KMS-11 (cell line): ENCODE measurements at regions not wholly inside any gene's neighbourhood (a gene's known extent, or its start where the extent isn't known, plus 50 kb on each side); places are given as distances from the start of the nearest gene placed in this dataset.

ENCODE experiments used
- H2AFZ ChIP-seq: fragments of 200-600 bp; sonication (generic); 2 replicates; pipeline ENCODE4 v1.6.1; 2016; ENCODE audit warnings: antibody characterized with exemption, mixed run types, low read depth
- H3K27ac ChIP-seq: fragments of 200-600 bp; sonication (generic); 2 replicates; pipeline ENCODE4 v1.6.1; 2016; ENCODE audit warnings: mild to moderate bottlenecking, mixed run types
- H3K27me3 ChIP-seq: fragments of 200-600 bp; sonication (generic); 2 replicates; pipeline ENCODE4 v1.6.1; 2017; ENCODE audit warnings: mild to moderate bottlenecking, low read depth, mixed run types, moderate library complexity; ENCODE audit not compliant: insufficient read depth
- H3K36me3 ChIP-seq: fragments of 200-600 bp; sonication (generic); 2 replicates; pipeline ENCODE4 v1.6.1; 2017; ENCODE audit warnings: mild to moderate bottlenecking, mixed run types; ENCODE audit not compliant: insufficient read depth
- H3K4me1 ChIP-seq: fragments of 200-600 bp; sonication (generic); 2 replicates; pipeline ENCODE4 v1.6.1; 2016; ENCODE audit warnings: mild to moderate bottlenecking, low read depth, mixed run types; ENCODE audit not compliant: poor library complexity, severe bottlenecking
- H3K4me2 ChIP-seq: fragments of 200-600 bp; sonication (generic); 2 replicates; pipeline ENCODE4 v1.7.0; 2016; ENCODE audit warnings: mild to moderate bottlenecking, mixed run types
- H3K4me3 ChIP-seq: fragments of 200-600 bp; sonication (generic); IDR thresholded peaks from 2 replicates; pipeline ENCODE4 v1.6.1; 2017; ENCODE audit warnings: low read depth, low read length, mixed read lengths; ENCODE audit not compliant: insufficient read depth
- H3K79me2 ChIP-seq: fragments of 200-600 bp; sonication (generic); 2 replicates; pipeline ENCODE4 v1.6.1; 2016; ENCODE audit warnings: low read depth, mixed run types; ENCODE audit not compliant: insufficient read depth
- H3K9ac ChIP-seq: fragments of 200-600 bp; sonication (generic); 2 replicates; pipeline ENCODE4 v1.6.1; 2016; ENCODE audit warnings: mild to moderate bottlenecking, mixed run types
- H4K20me1 ChIP-seq: fragments of 200-600 bp; sonication (generic); 2 replicates; pipeline ENCODE4 v1.6.1; 2016; ENCODE audit warnings: mild to moderate bottlenecking, mixed run types; ENCODE audit not compliant: insufficient read depth
- CTCF ChIP-seq: fragments of 200-600 bp; sonication (generic); conservative IDR thresholded peaks from 2 replicates; pipeline ENCODE4 v1.6.1; 2017; ENCODE audit warnings: low read depth, mild to moderate bottlenecking, antibody characterized with exemption, low read length, moderate library complexity, mixed read lengths

DNA sequence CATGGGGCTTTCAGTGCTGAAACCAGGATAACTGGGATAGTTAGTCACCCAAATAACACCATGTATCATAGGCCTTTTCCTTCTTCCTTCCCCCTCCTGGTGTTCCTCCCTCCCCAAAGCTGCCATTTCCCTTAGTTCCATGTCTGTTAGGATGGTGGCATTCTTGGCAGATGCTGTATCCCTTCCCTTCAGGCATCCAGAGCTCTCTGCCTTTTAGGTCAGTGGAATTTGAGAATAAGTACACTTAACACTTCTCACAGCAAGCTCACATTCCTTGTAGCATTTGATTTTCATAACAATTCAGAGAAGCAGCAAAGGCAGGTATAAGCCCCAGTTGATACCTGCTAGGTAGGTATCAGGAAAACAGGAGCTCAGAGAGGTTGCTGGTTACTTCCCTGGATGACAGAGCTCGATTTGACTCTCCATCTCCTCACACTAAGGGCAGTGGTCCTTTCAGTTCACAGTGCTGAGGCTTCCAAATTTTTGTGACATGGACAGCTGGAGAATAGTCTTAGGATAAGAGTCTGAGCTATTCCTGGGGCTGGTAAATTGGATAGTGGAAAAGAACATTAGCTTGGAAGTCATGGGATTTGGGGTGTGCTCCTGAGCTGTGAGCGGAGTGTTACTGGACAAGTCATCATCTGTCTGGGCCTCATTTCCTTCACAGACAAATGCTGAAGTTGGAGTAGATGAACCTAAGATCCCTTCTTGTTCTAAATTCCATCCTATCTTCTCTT, 108.7 kb upstream of the RHOBTB1 start:
- no peaks in the 10 kb centered on the region for H3K4me1 ChIP-seq
- no peaks in the 10 kb centered on the region for H3K27me3 ChIP-seq
- no peaks in the 10 kb centered on the region for H3K79me2 ChIP-seq
- H3K4me2 ChIP-seq = no peak overlapping the region
- no peak overlapping the region for H2AFZ ChIP-seq
- H3K36me3 ChIP-seq = no peaks in the 10 kb centered on the region
- TF ChIP-seq CTCF = no peak
- H3K4me3 ChIP-seq = no peak overlapping the region
- no peak overlapping the region for H3K9ac ChIP-seq
- H3K27ac ChIP-seq = no peak overlapping the region
- no peaks in the 10 kb centered on the region for H4K20me1 ChIP-seq

GRCh38 chr10:61051344-61051743, 107.4 kb upstream of the RHOBTB1 start:
- H3K4me1 ChIP-seq = no peaks in the 10 kb centered on the region
- no peaks in the 10 kb centered on the region for H3K36me3 ChIP-seq
- no peaks in the 10 kb centered on the region for H3K79me2 ChIP-seq
- no peak for TF ChIP-seq CTCF
- H3K4me2 ChIP-seq = no peak overlapping the region
- no peaks in the 10 kb centered on the region for H3K27me3 ChIP-seq
- no peak overlapping the region for H3K27ac ChIP-seq
- no peak overlapping the region for H3K9ac ChIP-seq
- no peaks in the 10 kb centered on the region for H4K20me1 ChIP-seq
- H3K4me3 ChIP-seq = no peak overlapping the region
- no peak overlapping the region for H2AFZ ChIP-seq

GRCh38 chr10:61050120-61050745, 106.2 kb upstream of the RHOBTB1 start:
- Histone ChIP-seq H3K79me2 (no peaks in the 10 kb centered on the region), H2AFZ (no peak overlapping the region), H3K4me1 (no peaks in the 10 kb centered on the region), H3K4me2 (no peak overlapping the region), H3K9ac (no peak overlapping the region), H3K4me3 (no peak overlapping the region), H3K27ac (no peak overlapping the region), H4K20me1 (no peaks in the 10 kb centered on the region), H3K27me3 (no peaks in the 10 kb centered on the region), H3K36me3 (no peaks in the 10 kb centered on the region)
- TF ChIP-seq CTCF = no peak

DNA sequence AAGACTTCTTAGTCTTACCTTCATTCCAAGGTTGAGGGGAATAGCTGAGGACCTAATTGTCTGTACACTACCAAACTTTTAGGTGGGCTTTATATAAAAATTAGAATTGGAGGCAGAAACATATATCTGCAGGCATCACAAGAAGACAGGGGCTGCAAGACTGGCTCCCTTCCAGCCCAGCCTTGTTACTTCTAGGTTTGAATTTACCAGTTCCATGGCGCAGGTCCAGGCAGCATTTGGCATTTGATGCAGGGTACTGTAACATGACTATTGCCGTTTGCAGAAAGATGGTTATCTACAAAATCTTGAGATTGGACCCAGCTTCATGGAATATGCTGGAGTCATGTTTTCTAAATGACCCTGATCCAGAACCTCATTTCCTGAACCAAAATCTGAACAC, 105.4 kb upstream of the RHOBTB1 start:
- Histone ChIP-seq H3K4me1 (no peaks in the 10 kb centered on the region), H3K27me3 (no peaks in the 10 kb centered on the region), H3K79me2 (no peaks in the 10 kb centered on the region), H3K27ac (no peak overlapping the region), H3K9ac (no peak overlapping the region), H2AFZ (no peak overlapping the region), H3K4me3 (no peak overlapping the region), H4K20me1 (no peaks in the 10 kb centered on the region), H3K4me2 (no peak overlapping the region), H3K36me3 (no peaks in the 10 kb centered on the region)
- no peak for TF ChIP-seq CTCF
